ENCODE measurements at regions not wholly inside any gene's neighbourhood (a gene's known extent, or its start where the extent isn't known, plus 50 kb on each side); places are given as distances from the start of the nearest gene placed in this dataset.

DNA sequence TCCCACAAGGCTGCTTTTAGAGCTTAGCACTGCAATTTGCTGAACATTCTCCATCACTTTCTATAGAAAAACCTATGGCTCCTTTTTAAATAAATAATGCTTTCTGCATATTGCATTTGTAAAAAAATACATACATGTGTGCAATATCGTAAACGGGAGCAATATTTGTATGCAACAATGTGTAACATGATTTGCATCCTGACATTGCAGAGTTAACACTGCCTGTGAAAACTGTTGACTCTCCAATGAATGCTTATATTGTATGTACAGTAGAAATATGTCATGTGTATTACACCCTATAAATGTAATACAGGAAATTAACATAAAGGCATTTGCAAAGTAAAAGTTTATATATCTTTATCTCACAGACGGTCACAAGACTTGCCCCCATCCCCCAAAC, 135.0 kb upstream of the PIEZO2 start:
- no peak for FAIRE-seq
- TF ChIP-seq, protein P1, sequence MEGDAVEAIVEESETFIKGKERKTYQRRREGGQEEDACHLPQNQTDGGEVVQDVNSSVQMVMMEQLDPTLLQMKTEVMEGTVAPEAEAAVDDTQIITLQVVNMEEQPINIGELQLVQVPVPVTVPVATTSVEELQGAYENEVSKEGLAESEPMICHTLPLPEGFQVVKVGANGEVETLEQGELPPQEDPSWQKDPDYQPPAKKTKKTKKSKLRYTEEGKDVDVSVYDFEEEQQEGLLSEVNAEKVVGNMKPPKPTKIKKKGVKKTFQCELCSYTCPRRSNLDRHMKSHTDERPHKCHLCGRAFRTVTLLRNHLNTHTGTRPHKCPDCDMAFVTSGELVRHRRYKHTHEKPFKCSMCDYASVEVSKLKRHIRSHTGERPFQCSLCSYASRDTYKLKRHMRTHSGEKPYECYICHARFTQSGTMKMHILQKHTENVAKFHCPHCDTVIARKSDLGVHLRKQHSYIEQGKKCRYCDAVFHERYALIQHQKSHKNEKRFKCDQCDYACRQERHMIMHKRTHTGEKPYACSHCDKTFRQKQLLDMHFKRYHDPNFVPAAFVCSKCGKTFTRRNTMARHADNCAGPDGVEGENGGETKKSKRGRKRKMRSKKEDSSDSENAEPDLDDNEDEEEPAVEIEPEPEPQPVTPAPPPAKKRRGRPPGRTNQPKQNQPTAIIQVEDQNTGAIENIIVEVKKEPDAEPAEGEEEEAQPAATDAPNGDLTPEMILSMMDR (IDR thresholded peaks at IDR 0.05) = no peak
- Histone ChIP-seq H3K9me3 (no peaks in the 10 kb centered on the region), H3K27me3 (no peaks in the 10 kb centered on the region), H3K36me3 (no peaks in the 10 kb centered on the region), H3K4me3 (no peak overlapping the region), H3K27ac (no peak overlapping the region), H3K4me1 (no peaks in the 10 kb centered on the region)
- intact Hi-C loops (cut with DNase I) = no loop called here
- 77 to 78% methylated on average over 3 of the region's 3 CpGs for WGBS, 2 donors
- no peak for DNase-seq
- no peak for ATAC-seq

- Histone ChIP-seq H3K9me3 (no peaks in the 10 kb centered on the region), H3K27me3 (no peaks in the 10 kb centered on the region), H3K4me1 (no peaks in the 10 kb centered on the region), H3K4me3 (no peak overlapping the region), H3K27ac (no peak overlapping the region), H3K36me3 (no peaks in the 10 kb centered on the region)
- intact Hi-C loops (cut with DNase I) = no loop called here
- 50 to 54% methylated on average over 11 of the region's 11 CpGs for WGBS, 2 donors
- DNase-seq (no peak), FAIRE-seq (no peak), ATAC-seq (no peak)
- TF ChIP-seq, protein P1 (IDR thresholded peaks at IDR 0.05) = no peak
Measured at GRCh38 chr18:11283479-11284161, 134.3 kb upstream of the PIEZO2 start.

DNA sequence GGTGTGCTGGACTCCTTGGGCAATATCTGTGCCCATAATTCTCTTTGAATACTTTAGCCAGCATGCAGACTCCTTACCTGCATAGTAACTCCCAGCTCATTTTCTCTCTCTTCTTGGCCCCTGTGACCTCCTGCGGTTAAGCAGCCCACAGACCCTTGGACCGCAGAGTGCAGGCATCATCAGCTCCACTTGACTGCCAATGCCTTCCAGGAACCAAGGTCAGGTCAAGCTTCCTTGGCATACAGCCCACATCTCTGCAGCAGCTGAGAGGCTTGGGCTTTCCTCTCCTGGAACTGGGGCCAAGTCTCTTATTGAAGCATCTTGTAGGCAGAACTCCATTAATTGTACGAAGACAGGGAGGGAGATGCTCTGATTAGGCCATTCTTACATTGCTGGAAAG, 130.1 kb upstream of the PIEZO2 start:
- DNase-seq = no peak
- Histone ChIP-seq H3K4me1 (no peaks in the 10 kb centered on the region), H3K4me3 (no peak overlapping the region), H3K9me3 (no peaks in the 10 kb centered on the region), H3K27ac (no peak overlapping the region), H3K27me3 (no peaks in the 10 kb centered on the region), H3K36me3 (no peaks in the 10 kb centered on the region)
- TF ChIP-seq, protein P1 (IDR thresholded peaks at IDR 0.05) = no peak
- no peak for FAIRE-seq
- WGBS, 2 donors = 75 to 81% methylated on average over 3 of the region's 3 CpGs
- no peak for ATAC-seq
- intact Hi-C loops (cut with DNase I) = no loop called here

GRCh38 chr18:11276678-11277077, 127.3 kb upstream of the PIEZO2 start:
- H3K9me3 ChIP-seq = no peaks in the 10 kb centered on the region
- 47 to 65% methylated on average over 2 of the region's 2 CpGs for WGBS, 2 donors

More at GRCh38 chr18:11276678-11277077, 127.3 kb upstream of the PIEZO2 start:
- no peak overlapping the region for H3K4me3 ChIP-seq
- no peaks in the 10 kb centered on the region for H3K27me3 ChIP-seq
- H3K27ac ChIP-seq = no peak overlapping the region
- no peaks in the 10 kb centered on the region for H3K4me1 ChIP-seq
- intact Hi-C loops (cut with DNase I) = no loop called here
- H3K36me3 ChIP-seq = no peaks in the 10 kb centered on the region
- ATAC-seq (no peak), FAIRE-seq (no peak), DNase-seq (no peak)
- TF ChIP-seq, protein P1 (IDR thresholded peaks at IDR 0.05) = no peak

Data from pancreas (tissue), 10 donors.